Neural progenitor cell (in vitro differentiated cells): ENCODE measurements at regions not wholly inside any gene's neighbourhood (a gene's known extent, or its start where the extent isn't known, plus 50 kb on each side); places are given as distances from the start of the nearest gene placed in this dataset. TPM values are rescaled to one million over a fixed set of nuclear protein-coding genes. Genes with fewer than 3 reads are reported as not detected.

Experiments used
- DNase-seq: peaks from one replicate; pipeline ENCODE4 v3.0.0-alpha.2; 2016; ENCODE audit warnings: low spot score
- H2AFZ ChIP-seq: fragments of 200-600 bp; sonication (generic); replicated peaks from 2 replicates; pipeline ENCODE4 v1.6.1; 2016; ENCODE audit warnings: antibody characterized with exemption
- H3F3A ChIP-seq: fragments of 200-600 bp; sonication (generic); 2 replicates; pipeline ENCODE4 v1.6.1; 2016; ENCODE audit warnings: antibody characterized with exemption, low read depth
- H3K27ac ChIP-seq: fragments of 200-600 bp; sonication (generic); 2 replicates; pipeline ENCODE4 v1.5.1; 2016; ENCODE audit warnings: mild to moderate bottlenecking
- H3K27me3 ChIP-seq: fragments of 200-600 bp; sonication (generic); 2 replicates; pipeline ENCODE4 v1.6.1; 2016; ENCODE audit warnings: mild to moderate bottlenecking, moderate library complexity
- H3K36me3 ChIP-seq: fragments of 200-600 bp; sonication (generic); 2 replicates; pipeline ENCODE4 v1.5.1; 2016
- H3K4me1 ChIP-seq: fragments of 200-600 bp; sonication (generic); 2 replicates; pipeline ENCODE4 v1.6.1; 2016; ENCODE audit warnings: mixed run types
- H3K4me2 ChIP-seq: fragments of 200-600 bp; sonication (generic); 2 replicates; pipeline ENCODE4 v1.6.1; 2016
- H3K4me3 ChIP-seq: fragments of 200-600 bp; sonication (generic); 2 replicates; pipeline ENCODE4 v1.5.1; 2016
- H3K79me2 ChIP-seq: fragments of 200-600 bp; sonication (generic); 2 replicates; pipeline ENCODE4 v1.6.1; 2016; ENCODE audit warnings: low read depth
- H3K9ac ChIP-seq: fragments of 200-600 bp; sonication (generic); 2 replicates; pipeline ENCODE4 v1.6.1; 2016
- H3K9me3 ChIP-seq: fragments of 200-600 bp; sonication (generic); 2 replicates; pipeline ENCODE4 v1.5.1; 2016; ENCODE audit warnings: low read depth
- H4K20me1 ChIP-seq: fragments of 200-600 bp; sonication (generic); 2 replicates; pipeline ENCODE4 v1.6.1; 2016; ENCODE audit warnings: low read depth
- H3K27ac Mint-ChIP-seq: 3 replicates; pipeline ENCODE4 v1.8.0; 2021; ENCODE audit warnings: mixed read lengths
- H3K27me3 Mint-ChIP-seq: 2 replicates; pipeline ENCODE4 v1.8.0; 2022; ENCODE audit warnings: low read depth, mild to moderate bottlenecking, inconsistent platforms, moderate library complexity, mixed read lengths; ENCODE audit not compliant: insufficient read depth
- H3K36me3 Mint-ChIP-seq: 3 replicates; pipeline ENCODE4 v1.8.0; 2021; ENCODE audit warnings: mixed read lengths
- H3K4me1 Mint-ChIP-seq: 3 replicates; pipeline ENCODE4 v1.8.0; 2021; ENCODE audit warnings: mixed read lengths
- H3K4me3 Mint-ChIP-seq: 3 replicates; pipeline ENCODE4 v1.8.0; 2021; ENCODE audit warnings: mild to moderate bottlenecking, moderate library complexity, mixed read lengths
- H3K9me3 Mint-ChIP-seq: 3 replicates; pipeline ENCODE4 v1.8.0; 2020; ENCODE audit warnings: mixed read lengths
- CTCF ChIP-seq: fragments of 200-600 bp; sonication (generic); IDR thresholded peaks from 2 replicates; pipeline ENCODE4 v1.5.1; 2017; ENCODE audit warnings: antibody characterized with exemption, mild to moderate bottlenecking
- EZH2 ChIP-seq: fragments of 200-600 bp; sonication (generic); IDR thresholded peaks from 2 replicates; pipeline ENCODE4 v1.6.1; 2017; ENCODE audit warnings: antibody characterized with exemption, mild to moderate bottlenecking, moderate library complexity
- EZH2phosphoT487 ChIP-seq: fragments of 200-600 bp; sonication (generic); IDR thresholded peaks from 2 replicates; pipeline ENCODE4 v1.6.1; 2017; ENCODE audit warnings: antibody characterized with exemption
- microRNA-seq: library from miRNA; unstranded; fragments of <30 nt; microRNA quantifications from one replicate; pipeline ENCODE4, GENCODE V29; 2016
- small RNA-seq: library from RNA; depleted of rRNA; stranded (forward); fragments of <200 nt; gene quantifications from one replicate; pipeline ENCODE3, GENCODE V24; 2015

- Histone ChIP-seq H3K9me3 (peaks cover 27% of the 10 kb centered on the region), H3K4me3 (no peak overlapping the region), H3K36me3 (no peaks in the 10 kb centered on the region), H3K9ac (no peak overlapping the region), H3F3A (no peaks in the 10 kb centered on the region), H3K79me2 (no peaks in the 10 kb centered on the region), H2AFZ (no peak overlapping the region), H3K4me2 (no peak overlapping the region), H3K4me1 (no peaks in the 10 kb centered on the region), H3K27me3 (no peaks in the 10 kb centered on the region), H3K27ac (no peak overlapping the region), H4K20me1 (no peaks in the 10 kb centered on the region)
- no peaks in the 10 kb centered on the region for H3K4me1 Mint-ChIP-seq
- DNase-seq, result no peak
- no peak overlapping the region for H3K4me3 Mint-ChIP-seq
- H3K9me3 Mint-ChIP-seq, result peaks cover 26% of the 10 kb centered on the region
- H3K27ac Mint-ChIP-seq, result no peak overlapping the region
- TF ChIP-seq EZH2phosphoT487 (no peak), EZH2 (no peak), CTCF (peak; percentile 15)
- no peaks in the 10 kb centered on the region for H3K36me3 Mint-ChIP-seq
- no peaks in the 10 kb centered on the region for H3K27me3 Mint-ChIP-seq
These were observed 1356.9 kb downstream of the TMEM121 start for GRCh38 chr14:106883218-106883692.

Small RNA genes in the stretch of these regions (microRNA-seq; reads per million reads assigned to microRNA genes)
- gene MIR4507 (not detected), gene MIR4537 (not detected), gene MIR4538 (not detected), gene MIR4539 (not detected), gene MIR5195 (not detected), gene MIR8071-1 (not detected), gene MIR8071-2 (not detected)

Small RNA genes in the stretch of these regions (small RNA-seq; reads per million reads assigned to genes)
- gene AC244452.1 (not detected), gene IGHD1-1 (not detected), gene IGHD1-14 (not detected), gene IGHD1-20 (not detected), gene IGHD1-26 (not detected), gene IGHD1-7 (not detected), gene IGHD2-15 (not detected), gene IGHD2-2 (not detected), gene IGHD2-21 (not detected), gene IGHD2-8 (not detected), gene IGHD3-10 (not detected), gene IGHD3-16 (not detected), gene IGHD3-22 (not detected), gene IGHD3-3 (not detected), gene IGHD3-9 (not detected), gene IGHD4-11 (not detected), gene IGHD4-17 (not detected), gene IGHD4-23 (not detected), gene IGHD4-4 (not detected), gene IGHD5-12 (not detected), gene IGHD5-18 (not detected), gene IGHD5-24 (not detected), gene IGHD5-5 (not detected), gene IGHD6-13 (not detected), gene IGHD6-19 (not detected), gene IGHD6-25 (not detected), gene IGHD6-6 (not detected), gene IGHD7-27 (not detected), gene IGHJ1 (not detected), gene IGHJ1P (not detected), gene IGHJ2 (not detected), gene IGHJ2P (not detected), gene IGHJ3 (not detected), gene IGHJ3P (not detected), gene IGHJ4 (not detected), gene IGHJ5 (not detected), gene IGHJ6 (not detected), gene IGHV1-12 (not detected), gene IGHV1-14 (not detected), gene IGHV3-19 (not detected), gene IGHV3-57 (not detected), gene IGHV3-76 (not detected), gene IGHV5-78 (not detected), gene IGHV7-40 (not detected), gene IGHVII-1-1 (not detected), gene IGHVII-15-1 (not detected), gene IGHVII-22-1 (not detected), gene IGHVII-28-1 (not detected), gene IGHVII-33-1 (not detected), gene IGHVII-40-1 (not detected), gene IGHVII-44-2 (not detected), gene IGHVII-46-1 (not detected), gene IGHVII-49-1 (not detected), gene IGHVII-51-2 (not detected), gene IGHVII-53-1 (not detected), gene IGHVII-60-1 (not detected), gene IGHVII-62-1 (not detected), gene IGHVII-67-1 (not detected), gene IGHVII-74-1 (not detected), gene IGHVII-78-1 (not detected), gene IGHVIII-11-1 (not detected), gene IGHVIII-13-1 (not detected), gene IGHVIII-2-1 (not detected), gene IGHVIII-22-2 (not detected), gene IGHVIII-25-1 (not detected), gene IGHVIII-26-1 (not detected), gene IGHVIII-38-1 (not detected), gene IGHVIII-5-1 (not detected), gene IGHVIII-5-2 (not detected), gene IGHVIII-67-2 (not detected), gene IGHVIII-67-3 (not detected), gene IGHVIII-67-4 (not detected), gene IGHVIII-76-1 (not detected), gene IGHVIII-82 (not detected), gene MIR4507 (not detected), gene MIR4537 (not detected), gene MIR4538 (not detected), gene MIR4539 (not detected), gene MIR5195 (not detected), gene MIR8071-1 (not detected), gene MIR8071-2 (not detected), gene RNA5SP389 (not detected)
